Medulla oblongata (tissue), 1 donor: ENCODE measurements at regions not wholly inside any gene's neighbourhood (a gene's known extent, or its start where the extent isn't known, plus 50 kb on each side); places are given as distances from the start of the nearest gene placed in this dataset.
"Not testable (repeated sequence)": the region's sequence is repeated elsewhere in the genome, so short reads cannot be mapped to it uniquely, and the experiment has no call there.

ENCODE experiments used
- DNase-seq: peaks from one replicate; pipeline ENCODE4 v3.0.0-alpha.2; 2015; ENCODE audit errors: extremely low spot score

GRCh38 chr13:79625517-79625916 is 144.6 kb downstream of the NDFIP2 start:
- DNase-seq, result no peak

- no peak for DNase-seq
Measured at GRCh38 chr13:79621902-79622301, 140.9 kb downstream of the NDFIP2 start.

GRCh38 chr13:79621449-79621848 is 140.5 kb downstream of the NDFIP2 start:
- DNase-seq, result no peak

GRCh38 chr13:79614250-79614918 is 133.4 kb downstream of the NDFIP2 start:
- no peak for DNase-seq

- no peak for DNase-seq
Measured at GRCh38 chr13:79612604-79613003, 131.6 kb downstream of the NDFIP2 start.

GRCh38 chr13:79607895-79608294 is 126.9 kb downstream of the NDFIP2 start:
- DNase-seq, result not testable (repeated sequence)
